DMS153 (cell line): ENCODE measurements at regions not wholly inside any gene's neighbourhood (a gene's known extent, or its start where the extent isn't known, plus 50 kb on each side); places are given as distances from the start of the nearest gene placed in this dataset.
"Not testable (repeated sequence)": the region's sequence is repeated elsewhere in the genome, so short reads cannot be mapped to it uniquely, and the experiment has no call there.

Experiments used
- DNase-seq: peaks from one replicate; lab custom pipeline; 2025; lab: John Stamatoyannopoulos, UW

DNA sequence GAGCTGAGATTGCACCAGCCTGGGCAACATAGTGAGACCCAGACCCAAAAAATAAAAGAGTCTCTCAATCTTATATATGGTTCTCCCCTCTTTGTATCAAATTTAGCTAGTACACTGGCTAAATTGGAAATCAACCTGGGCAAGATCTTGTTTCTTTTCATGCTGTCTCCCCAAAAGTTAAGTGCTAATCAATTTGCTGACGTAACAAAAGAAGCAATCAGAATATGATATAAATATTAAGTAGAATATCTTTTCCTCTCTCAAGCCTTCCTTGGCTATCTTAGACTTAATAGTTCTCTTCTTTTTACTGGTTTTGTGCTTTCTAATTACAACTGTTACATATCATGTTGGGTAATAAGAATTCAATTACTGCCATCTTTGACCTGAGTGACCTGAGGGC is 258.9 kb downstream of the KCNRG start:
- no peak for DNase-seq

DNA sequence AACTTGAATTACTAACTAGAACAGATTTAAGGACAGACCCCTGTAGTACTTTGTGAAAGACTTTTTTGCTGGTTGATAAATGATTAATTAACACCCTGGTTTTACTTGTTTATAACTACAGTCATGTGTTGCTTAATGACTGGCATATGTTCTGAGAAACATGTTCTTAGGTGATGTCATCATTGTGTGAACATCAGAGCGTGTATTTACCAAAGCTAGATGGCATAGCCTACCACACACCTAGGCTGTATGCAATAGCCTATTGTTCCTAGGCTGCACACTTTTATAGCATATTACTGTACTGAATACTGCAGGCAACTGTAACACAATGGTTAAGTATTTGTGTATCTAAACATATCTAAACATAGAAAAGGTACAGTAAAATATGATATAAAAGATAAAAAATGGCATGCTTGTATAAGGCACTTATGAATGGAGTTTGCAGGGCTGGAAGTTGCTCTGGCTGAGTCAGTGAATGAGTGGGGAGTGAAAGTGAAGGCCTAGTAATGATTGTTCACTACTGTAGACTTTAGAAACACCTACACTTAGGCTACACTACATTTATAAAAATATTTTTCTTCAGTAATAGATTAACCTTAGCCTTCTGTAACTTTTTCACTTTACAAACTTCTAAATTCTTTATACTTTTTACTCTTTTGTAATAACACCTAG is 260.3 kb downstream of the KCNRG start:
- DNase-seq, result peak; percentile 77

DNA sequence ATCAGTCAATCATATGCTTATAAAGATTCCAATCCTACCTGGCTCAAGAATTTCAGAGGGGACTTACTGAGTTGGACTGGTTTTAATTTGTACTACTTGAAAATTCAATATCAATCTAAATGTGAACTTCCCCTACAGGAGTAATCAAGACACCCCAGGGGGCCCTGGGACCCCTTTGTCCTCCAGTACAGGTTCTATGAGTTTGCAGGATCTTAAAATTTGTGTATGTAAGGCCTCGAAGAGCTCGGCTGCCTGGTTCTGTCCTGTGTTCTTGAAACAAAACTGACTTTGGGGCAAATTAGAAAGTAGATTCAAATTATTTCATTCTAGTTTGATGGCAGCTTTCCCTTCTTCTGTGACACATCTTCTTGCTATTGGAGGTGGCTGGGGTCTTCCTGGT is 261.3 kb downstream of the KCNRG start:
- DNase-seq, result no peak

DNA sequence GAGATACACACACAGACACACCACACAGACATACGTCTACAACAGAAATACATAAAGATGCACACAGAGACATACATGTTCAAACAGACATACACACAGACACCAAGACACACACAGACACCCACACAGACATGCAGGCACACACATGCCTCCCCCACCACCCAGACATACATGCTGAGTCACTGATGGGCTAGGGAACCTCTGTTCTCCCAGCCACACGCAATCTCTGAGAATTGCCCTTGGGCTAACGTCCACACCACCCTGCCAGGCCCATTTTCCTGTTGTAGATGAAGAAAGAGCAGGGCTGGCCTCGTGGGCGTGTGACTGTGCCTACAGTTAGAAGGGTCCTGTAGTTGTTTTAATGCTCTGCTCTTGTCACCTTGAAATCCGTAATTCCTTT is 261.9 kb downstream of the KCNRG start:
- DNase-seq, result no peak

DNA sequence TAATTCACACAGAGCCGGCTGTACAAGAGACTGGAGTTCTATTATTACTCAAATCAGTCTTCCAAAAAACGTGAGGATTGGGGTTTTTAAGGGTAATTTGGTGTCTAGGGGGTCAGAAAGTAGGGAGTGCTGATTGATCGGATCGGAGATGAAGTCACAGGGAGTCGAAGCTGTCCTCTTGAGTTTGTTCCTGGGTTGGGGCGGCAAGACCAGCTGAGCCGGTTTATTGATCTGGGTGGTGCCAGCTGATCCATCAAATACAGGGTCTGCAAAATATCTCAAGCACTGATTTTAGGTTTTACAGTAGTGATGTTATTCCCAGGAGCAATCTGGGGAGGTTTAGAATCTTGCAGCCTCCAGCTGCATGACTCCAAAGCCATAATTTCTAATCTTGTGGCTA is 262.7 kb downstream of the KCNRG start:
- no peak for DNase-seq

DNA sequence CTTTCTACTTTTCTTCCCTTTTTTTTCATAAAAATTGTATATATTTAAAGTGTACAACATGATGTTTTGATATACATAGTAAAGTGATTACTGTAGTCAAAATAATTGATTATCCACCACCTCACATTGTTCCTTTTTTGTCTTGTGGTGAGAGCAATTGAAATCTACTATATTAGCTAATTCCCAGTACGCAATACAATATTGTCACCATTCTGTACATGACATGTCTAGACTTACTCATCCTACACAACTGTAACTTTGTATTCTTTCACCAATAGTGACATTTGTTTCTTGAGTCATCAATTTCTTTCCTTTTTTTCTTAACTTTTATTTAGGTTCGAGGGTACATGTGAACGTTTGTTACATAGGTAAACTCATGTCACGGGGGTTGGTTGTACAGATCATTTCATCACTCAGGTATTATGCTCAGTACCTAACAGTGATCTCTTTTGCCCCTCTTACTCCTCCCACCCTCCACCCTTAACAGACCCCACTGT is 265.2 kb downstream of the KCNRG start:
- no peak for DNase-seq

DNA sequence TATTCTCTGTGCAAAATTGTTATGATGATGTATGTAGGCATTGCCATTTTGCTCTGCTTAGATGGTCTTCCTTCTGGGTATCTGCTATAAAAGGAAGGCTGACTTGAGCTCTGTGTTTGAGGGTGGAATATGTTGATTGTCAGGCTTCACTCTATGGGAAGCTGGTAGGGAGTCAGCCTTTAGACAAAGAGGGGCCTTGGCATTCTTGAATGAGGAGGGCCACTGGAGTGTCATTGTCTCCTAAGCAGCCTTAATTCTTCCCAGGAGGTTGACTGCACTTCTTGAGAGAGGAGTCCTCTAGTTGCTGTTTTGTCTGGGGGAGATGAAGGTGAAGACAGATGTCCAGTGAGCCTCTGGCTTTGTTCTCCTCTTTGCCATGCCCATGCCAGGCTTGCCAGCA is 266.8 kb downstream of the KCNRG start:
- no peak for DNase-seq

DNA sequence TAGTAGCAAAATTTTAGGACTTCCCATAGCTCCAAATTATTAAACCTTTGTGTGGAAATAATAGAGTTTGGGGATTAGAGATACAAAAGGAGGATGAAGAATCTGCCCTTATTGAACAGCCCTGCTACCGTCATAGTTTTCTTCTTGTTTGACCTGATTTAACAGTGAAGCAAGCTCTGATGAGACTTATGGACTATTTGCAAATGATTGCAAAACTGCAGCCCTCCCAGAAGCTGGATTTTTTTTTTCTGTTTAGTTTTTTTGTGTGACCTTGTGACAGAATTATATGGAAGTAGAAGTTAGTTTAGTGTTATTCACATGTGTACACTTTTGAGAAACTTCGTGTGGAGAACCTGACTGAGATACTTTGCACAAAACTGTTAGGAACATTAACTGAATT is 267.8 kb downstream of the KCNRG start:
- no peak for DNase-seq

DNA sequence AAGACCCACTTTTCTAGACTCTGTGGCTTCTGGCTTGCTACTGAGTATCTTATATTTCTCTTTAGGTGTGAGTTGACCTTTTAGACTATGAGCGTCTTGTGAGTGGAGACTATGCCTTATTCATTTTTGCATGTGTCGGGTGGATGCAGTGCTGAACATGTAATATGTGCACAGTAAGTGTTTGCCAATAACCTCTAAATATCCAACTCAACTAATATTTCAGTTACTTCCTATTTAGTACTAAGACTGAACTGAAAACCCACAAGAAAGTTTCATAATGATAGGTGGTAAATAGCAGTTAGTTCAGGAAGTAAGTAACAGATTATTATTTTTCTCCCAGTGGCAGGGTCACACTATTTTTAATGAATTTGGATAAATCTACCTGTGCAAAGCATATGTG is 269.3 kb downstream of the KCNRG start:
- DNase-seq, result no peak

DNA sequence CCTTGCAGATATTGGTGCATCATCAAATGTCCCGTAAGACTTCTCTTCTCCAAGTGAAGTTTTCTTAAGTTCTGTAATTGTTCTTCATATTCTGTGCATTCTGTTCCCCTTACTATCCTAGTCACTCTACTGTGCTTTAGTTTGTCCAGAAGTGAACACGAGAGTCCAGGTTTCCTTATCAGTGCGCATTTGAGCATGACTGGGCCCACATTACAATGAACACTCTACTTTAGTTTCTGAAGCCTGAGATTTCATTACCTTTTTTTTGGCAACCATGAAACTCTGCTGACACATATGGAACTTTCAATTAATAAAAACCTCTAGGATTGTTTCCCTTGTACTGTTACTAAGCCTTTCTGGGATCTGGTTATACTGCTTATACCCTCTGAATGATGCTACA is 270.0 kb downstream of the KCNRG start:
- DNase-seq, result no peak

DNA sequence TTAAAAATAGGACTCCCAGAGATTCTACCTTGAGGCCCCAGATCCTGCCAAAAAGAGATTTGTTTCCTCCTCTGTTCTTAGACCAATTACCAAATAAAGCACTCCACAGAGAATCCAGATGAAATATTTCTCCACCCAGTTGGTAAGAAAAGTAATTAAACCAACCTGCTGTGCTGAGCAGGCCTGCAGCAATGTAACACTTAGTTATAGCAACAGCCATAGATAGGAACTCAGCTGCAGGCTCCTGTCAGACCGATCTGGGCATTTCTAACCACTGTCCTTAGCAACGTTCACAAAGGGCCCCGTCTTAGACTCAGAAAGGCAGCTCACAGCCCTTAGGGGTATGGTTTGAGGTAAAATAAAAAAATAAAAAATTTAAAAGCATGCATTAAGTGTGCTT is 271.1 kb downstream of the KCNRG start:
- no peak for DNase-seq

DNA sequence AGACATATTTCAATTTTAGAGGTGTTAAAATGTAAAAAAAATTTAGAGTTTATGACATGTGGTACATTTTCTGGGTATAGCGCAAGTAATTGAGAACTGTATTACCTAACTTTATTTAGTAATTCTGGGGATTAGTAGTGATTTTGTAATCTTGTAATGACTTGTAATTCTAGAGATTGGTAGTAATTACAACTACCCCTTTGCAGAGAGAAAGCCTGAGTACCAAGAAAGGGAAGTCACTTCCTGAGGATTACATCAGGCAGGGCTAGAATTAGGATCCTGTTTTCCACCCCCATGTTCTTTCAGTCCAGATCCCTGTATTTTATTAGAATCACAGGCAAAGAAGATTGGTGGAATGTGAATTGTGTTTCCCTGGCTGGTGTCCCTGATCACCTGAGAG is 274.9 kb downstream of the KCNRG start:
- DNase-seq, result no peak

DNA sequence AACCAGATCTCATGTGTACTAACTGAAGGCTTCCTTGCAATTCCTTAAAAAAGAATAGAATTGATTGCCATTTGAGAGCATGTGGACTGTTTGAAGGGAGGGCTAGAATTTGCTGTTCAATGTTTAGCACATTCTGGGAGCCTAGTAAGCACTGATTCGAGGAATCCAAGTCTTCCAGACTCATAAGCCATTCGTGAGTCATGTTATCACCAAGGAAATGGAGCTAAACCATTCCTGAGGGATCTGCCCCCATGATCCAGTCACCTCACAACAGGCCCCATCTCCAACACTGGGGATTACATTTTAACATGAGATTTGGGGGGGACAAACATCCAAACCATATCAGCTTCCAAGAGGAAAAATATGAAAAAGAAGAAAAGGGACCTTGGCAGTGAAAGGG is 276.4 kb downstream of the KCNRG start:
- DNase-seq, result no peak

DNA sequence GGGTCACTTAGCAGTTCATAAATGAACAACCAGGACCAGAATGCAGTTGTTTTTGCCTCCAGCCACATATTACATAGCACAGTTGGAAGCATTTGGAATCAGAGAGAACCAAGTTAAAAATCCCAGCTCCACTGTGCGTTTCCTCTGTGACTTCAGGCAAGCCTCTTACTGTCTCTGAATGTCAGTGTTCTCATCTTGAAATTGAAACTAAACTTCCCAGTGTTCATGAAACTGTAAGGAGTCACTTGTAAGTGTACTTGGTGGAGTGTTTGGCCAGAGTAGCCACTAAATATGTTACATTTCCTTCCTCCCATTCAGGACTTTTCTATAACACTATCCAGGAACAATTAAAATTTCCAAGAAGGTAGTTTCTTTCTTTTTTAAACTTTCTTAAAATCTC is 276.8 kb downstream of the KCNRG start:
- no peak for DNase-seq

DNA sequence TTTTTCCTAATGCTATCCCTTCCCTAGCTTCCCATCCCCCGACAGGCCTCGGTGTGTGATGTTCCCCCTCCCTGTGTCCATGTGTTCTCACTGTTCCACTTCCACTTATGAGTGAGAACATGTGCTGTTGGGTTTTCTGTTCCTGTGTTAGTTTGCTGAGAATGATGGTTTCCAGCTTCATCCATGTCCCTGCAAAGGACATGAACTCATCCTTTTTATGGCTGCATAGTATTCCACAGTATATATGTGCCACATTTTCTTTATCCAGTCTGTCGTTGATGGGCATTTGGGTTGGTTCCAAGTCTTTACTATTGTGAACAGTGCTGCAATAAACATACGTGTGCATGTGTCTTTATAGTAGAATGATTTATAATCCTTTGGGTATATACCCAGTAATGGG is 279.2 kb downstream of the KCNRG start:
- not testable (repeated sequence) for DNase-seq

DNA sequence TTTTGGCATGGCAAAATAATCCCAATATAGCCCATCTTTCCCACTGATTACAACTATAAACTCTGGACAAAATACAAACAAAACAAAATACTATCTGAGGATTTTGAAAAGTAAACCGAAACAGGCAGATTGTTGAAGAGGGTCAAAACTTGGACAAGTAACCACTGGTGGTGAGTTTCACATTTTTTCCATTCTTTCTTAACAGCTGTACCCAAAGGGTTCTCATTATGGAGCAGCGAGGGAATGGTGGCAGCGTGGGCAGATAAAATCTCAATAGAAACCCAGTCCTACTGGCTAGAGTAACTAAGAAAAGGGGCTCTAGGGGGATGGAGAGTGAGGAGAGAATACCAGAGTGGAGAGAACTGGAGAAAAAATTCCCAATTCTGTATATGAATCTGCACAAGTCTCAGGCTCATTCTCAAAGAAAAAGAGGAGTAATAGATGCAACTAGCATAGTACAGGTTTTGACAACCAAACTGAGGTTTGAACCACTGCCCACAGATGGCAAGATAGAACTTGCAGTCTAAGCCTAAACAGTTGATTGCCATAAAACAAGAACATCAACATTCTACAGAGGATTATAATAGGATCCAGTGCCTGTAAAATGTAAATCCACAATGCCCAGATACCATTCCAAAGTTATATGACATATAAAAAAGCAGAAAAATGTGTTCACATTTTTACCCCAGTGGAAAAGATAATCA is 284.5 kb downstream of the KCNRG start:
- no peak for DNase-seq

DNA sequence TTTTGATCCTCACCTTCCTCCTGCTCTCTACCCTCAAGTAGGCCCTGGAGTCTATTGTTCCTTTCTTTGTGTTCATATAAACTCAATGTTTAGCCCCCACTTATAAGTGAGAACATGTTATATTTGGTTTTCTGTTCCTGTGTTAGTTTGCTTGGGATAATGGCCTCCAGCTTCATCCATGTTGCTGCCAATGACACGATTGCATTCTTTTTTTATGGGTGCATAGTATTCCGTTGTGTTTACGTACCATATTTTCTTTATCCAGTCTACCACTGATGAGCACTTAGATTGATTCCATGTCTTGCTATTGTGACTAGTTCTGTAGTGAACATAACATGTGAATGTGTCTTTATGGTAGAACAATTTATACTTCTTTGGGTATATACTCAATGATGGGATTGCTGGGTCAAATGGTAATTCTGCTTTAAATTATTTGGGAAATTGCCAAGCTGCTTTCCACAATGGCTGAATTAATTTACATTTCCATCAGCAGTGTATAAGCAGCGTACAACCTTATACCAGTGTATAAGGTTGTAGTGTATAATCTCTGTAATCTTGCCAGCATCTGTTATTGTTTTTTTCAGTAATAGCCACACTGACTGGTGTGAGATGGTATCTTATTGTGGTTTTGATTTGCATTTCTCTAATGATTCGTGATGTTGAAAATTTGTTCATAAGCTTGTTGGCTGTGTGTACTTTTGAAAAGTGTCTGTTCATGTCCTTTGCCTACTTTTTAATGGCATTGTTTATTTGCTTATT is 288.9 kb downstream of the KCNRG start:
- DNase-seq, result no peak

DNA sequence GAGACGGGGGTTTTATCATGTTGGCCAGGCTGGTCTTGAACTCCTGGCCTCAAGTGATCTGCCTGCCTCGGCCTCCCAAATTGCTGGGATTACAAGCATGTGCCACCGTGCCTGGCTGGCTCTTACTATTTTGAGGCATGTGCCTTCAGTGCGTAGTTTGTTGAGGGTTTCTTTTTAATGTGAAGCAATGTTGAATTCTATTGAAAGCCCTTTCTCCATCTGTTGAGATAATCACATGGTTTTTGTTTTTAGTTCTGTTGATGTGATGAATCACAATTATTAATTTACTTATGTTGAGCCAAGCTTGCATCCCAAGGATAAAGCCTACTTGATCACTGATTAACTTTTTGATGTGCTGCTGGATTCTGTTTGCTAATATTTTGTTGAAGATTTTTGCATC is 290.9 kb downstream of the KCNRG start:
- no peak for DNase-seq

DNA sequence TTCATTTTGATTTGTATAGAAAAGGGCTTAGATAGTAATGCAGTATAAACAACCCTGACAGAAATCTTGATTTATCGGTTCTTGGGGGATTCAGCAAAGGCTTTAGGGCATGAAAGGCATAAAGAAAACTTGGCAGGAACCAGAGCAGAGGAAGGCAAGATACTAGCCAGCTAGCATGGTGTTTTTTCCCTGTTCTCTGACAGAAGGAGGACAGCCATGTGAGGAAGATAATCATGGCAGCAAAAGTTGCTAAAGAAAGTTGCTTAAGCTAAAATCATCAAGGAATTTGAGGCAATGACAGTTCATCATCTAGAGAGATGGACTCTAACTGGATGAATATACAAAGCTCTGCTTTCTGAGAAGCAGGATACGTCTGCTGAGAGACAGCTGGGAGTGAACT is 294.1 kb downstream of the KCNRG start:
- DNase-seq, result no peak

DNA sequence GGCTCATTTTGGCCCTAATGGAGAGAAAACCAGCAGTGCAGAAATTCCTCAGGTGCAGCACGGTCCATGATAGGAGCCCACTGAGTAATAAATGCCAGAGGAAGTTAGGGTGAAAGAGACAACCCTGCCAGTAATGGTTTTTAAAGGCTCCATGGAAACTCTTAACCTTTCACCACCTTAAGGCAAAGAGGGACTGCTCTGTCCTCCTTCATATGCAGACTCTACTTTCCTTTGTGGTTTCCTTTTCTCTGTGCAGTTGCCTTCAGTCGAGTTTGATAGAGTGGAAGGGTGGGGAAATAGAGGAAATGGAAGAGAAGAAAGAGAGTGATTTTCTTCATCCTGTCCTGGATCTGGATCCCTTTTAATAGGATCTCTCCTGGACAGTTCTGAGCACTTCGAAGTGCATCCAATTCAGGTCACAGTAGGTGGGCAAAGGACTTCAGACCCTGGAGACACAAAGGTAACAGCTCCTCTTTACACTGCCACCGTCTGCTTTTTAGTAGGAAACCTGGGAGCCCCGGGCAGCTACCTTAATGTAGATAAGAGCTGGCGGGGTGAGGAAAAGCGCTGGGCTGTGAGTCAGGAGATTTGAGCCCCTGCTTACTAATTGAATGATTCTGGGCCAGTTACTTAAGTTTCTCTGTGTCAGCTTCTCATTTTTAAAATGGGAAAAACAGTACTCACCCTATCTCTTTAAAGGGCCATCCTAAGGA is 294.8 kb downstream of the KCNRG start:
- no peak for DNase-seq

DNA sequence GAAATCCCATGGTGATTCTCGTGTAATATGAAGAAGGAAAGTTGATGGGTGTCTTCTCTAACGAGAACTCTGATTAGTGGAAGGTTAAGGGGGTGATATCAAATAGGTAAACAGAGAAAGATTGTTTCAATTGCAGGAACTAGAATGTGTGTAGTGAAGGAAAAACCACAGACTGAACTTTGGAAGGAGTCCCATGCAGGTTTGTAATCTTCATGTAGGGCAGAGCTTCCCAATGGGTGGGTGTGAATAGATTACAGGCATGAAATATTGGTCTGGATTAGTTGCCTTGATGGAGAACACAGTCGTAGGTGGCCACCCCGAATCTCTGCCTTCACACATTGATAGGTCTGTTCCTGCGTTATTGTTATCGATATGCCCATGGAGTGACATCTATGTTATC is 295.5 kb downstream of the KCNRG start:
- DNase-seq, result no peak

DNA sequence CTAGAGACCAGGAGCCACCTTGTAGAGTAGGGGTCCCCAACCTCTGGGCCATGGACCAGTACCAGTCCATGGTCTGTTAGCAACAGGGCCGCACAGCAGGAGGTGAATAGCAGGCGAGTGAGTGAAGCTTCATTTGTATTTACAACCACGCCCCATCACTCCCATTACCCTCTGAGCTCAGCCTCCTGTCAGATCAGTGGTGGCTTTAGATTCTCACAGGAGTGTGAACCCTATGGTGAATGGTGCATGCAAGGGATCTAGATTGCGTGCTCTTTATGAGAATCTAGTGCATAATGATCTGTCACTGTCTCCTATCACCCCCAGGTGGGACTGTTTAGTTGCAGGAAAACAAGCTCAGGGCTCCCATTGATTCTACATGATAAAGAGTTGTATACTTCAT is 303.6 kb downstream of the KCNRG start:
- peak; percentile 6 for DNase-seq
